Muscle of leg (tissue), 3 donors: ENCODE measurements at regions not wholly inside any gene's neighbourhood (a gene's known extent, or its start where the extent isn't known, plus 50 kb on each side); places are given as distances from the start of the nearest gene placed in this dataset.
"Not testable (repeated sequence)": the region's sequence is repeated elsewhere in the genome, so short reads cannot be mapped to it uniquely, and the experiment has no call there.

ENCODE experiments used
- DNase-seq: peaks from one replicate; pipeline ENCODE4 v3.0.0; 2013
- H3K27ac ChIP-seq: one replicate; pipeline ENCODE4 v1.5.1; 2013; ENCODE audit warnings: mild to moderate bottlenecking, low read length, control low read depth
- H3K27me3 ChIP-seq: one replicate; pipeline ENCODE4 v1.6.1; 2013; ENCODE audit warnings: low read length; ENCODE audit not compliant: control insufficient read depth, insufficient read depth
- H3K36me3 ChIP-seq: one replicate; pipeline ENCODE4 v1.6.1; 2013; ENCODE audit warnings: low read length; ENCODE audit not compliant: control insufficient read depth, insufficient read depth
- H3K4me1 ChIP-seq: one replicate; pipeline ENCODE4 v1.6.1; 2013; ENCODE audit warnings: low read length; ENCODE audit not compliant: control insufficient read depth, insufficient read depth
- H3K4me3 ChIP-seq: one replicate; pipeline ENCODE4 v1.5.1; 2013; ENCODE audit warnings: low read length, control low read depth
- H3K9me3 ChIP-seq: replicated peaks from 2 replicates; pipeline ENCODE4 v1.6.1; 2013; ENCODE audit warnings: low read depth, low read length; ENCODE audit not compliant: control insufficient read depth
- WGBS: methylation state at CpG from one replicate; pipeline ENCODE4 v1.1.5; 2013; ENCODE audit warnings: missing lambda C conversion rate; ENCODE audit not compliant: insufficient coverage; 5-methylcytosine and 5-hydroxymethylcytosine counted together

GRCh38 chr5:97563050-97563657 is 380.1 kb upstream of the RIOK2 start:
- Histone ChIP-seq H3K36me3 (no peaks in the 10 kb centered on the region), H3K27ac (no peak overlapping the region), H3K9me3 (peaks cover 5% of the 10 kb centered on the region), H3K27me3 (no peaks in the 10 kb centered on the region), H3K4me3 (no peak overlapping the region), H3K4me1 (no peaks in the 10 kb centered on the region)
- no peak for DNase-seq
- 67% methylated on average over 1 of the region's 2 CpGs for WGBS

GRCh38 chr5:97568382-97568781 is 385.3 kb upstream of the RIOK2 start:
- H3K9me3 ChIP-seq = peaks cover 26% of the 10 kb centered on the region

GRCh38 chr5:97570242-97570641 is 387.2 kb upstream of the RIOK2 start:
- Histone ChIP-seq H3K4me1 (no peaks in the 10 kb centered on the region), H3K9me3 (peaks cover 26% of the 10 kb centered on the region), H3K27ac (no peak overlapping the region), H3K4me3 (no peak overlapping the region), H3K27me3 (no peaks in the 10 kb centered on the region), H3K36me3 (no peaks in the 10 kb centered on the region)
- DNase-seq = no peak
- WGBS = 60% methylated on average over 1 of the region's 1 CpG

More at GRCh38 chr5:97568382-97568781, 385.3 kb upstream of the RIOK2 start:
- H3K27me3 ChIP-seq = no peaks in the 10 kb centered on the region
- DNase-seq = no peak
- no peaks in the 10 kb centered on the region for H3K36me3 ChIP-seq
- no peaks in the 10 kb centered on the region for H3K4me1 ChIP-seq
- no peak overlapping the region for H3K4me3 ChIP-seq
- H3K27ac ChIP-seq = no peak overlapping the region

- Histone ChIP-seq H3K36me3 (no peaks in the 10 kb centered on the region), H3K4me1 (no peaks in the 10 kb centered on the region), H3K9me3 (peaks cover 9% of the 10 kb centered on the region), H3K27ac (no peak overlapping the region), H3K4me3 (no peak overlapping the region), H3K27me3 (no peaks in the 10 kb centered on the region)
- no CpG with 5 or more reads among the region's 1 CpG for WGBS
- no peak for DNase-seq
Measured at GRCh38 chr5:97575322-97575721, 392.3 kb upstream of the RIOK2 start.

- no peaks in the 10 kb centered on the region for H3K9me3 ChIP-seq
- no CpG with 5 or more reads among the region's 2 CpGs for WGBS
- no peaks in the 10 kb centered on the region for H3K36me3 ChIP-seq
- H3K4me1 ChIP-seq = no peaks in the 10 kb centered on the region
- H3K4me3 ChIP-seq = no peak overlapping the region
- no peaks in the 10 kb centered on the region for H3K27me3 ChIP-seq
- H3K27ac ChIP-seq = peak overlapping the region; percentile 71
- DNase-seq = peak; percentile 92
Measured at GRCh38 chr5:97576956-97577355, 393.9 kb upstream of the RIOK2 start.

GRCh38 chr5:97579977-97580376 is 396.9 kb upstream of the RIOK2 start:
- H3K36me3 ChIP-seq, DNase-seq, H3K27ac ChIP-seq, H3K4me1 ChIP-seq, H3K9me3 ChIP-seq, H3K4me3 ChIP-seq, H3K27me3 ChIP-seq: not testable (repeated sequence)
- WGBS = 94% methylated on average over 21 of the region's 29 CpGs

- DNase-seq = no peak
- no peak overlapping the region for H3K27ac ChIP-seq
- H3K27me3 ChIP-seq = no peaks in the 10 kb centered on the region
- H3K9me3 ChIP-seq = no peaks in the 10 kb centered on the region
- no CpG with 5 or more reads among the region's 2 CpGs for WGBS
- H3K4me3 ChIP-seq = no peak overlapping the region
- H3K36me3 ChIP-seq = no peaks in the 10 kb centered on the region
- no peaks in the 10 kb centered on the region for H3K4me1 ChIP-seq
Measured at GRCh38 chr5:97580746-97581145, 397.7 kb upstream of the RIOK2 start.

- Histone ChIP-seq H3K27me3 (no peaks in the 10 kb centered on the region), H3K27ac (no peak overlapping the region), H3K4me1 (no peaks in the 10 kb centered on the region), H3K4me3 (no peak overlapping the region), H3K36me3 (no peaks in the 10 kb centered on the region), H3K9me3 (peaks cover 2% of the 10 kb centered on the region)
- no CpG with 5 or more reads among the region's 1 CpG for WGBS
- no peak for DNase-seq
Measured at GRCh38 chr5:97591781-97592180, 408.7 kb upstream of the RIOK2 start.

- H3K36me3 ChIP-seq = no peaks in the 10 kb centered on the region
- H3K27me3 ChIP-seq = no peaks in the 10 kb centered on the region
- H3K9me3 ChIP-seq = peaks cover 15% of the 10 kb centered on the region
- no peaks in the 10 kb centered on the region for H3K4me1 ChIP-seq
- DNase-seq = no peak
- H3K27ac ChIP-seq = no peak overlapping the region
- no peak overlapping the region for H3K4me3 ChIP-seq
Measured at GRCh38 chr5:97600486-97600885, 417.4 kb upstream of the RIOK2 start.

- H3K27ac ChIP-seq = no peak overlapping the region
- WGBS = 76% methylated on average over 3 of the region's 3 CpGs
- H3K27me3 ChIP-seq = no peaks in the 10 kb centered on the region
- peaks cover 15% of the 10 kb centered on the region for H3K9me3 ChIP-seq
- no peak for DNase-seq
- H3K4me1 ChIP-seq = no peaks in the 10 kb centered on the region
- H3K4me3 ChIP-seq = no peak overlapping the region
- H3K36me3 ChIP-seq = no peaks in the 10 kb centered on the region
Measured at GRCh38 chr5:97601651-97602050, 418.6 kb upstream of the RIOK2 start.

GRCh38 chr5:97606531-97606930 is 423.5 kb upstream of the RIOK2 start:
- no peak for DNase-seq
- H3K4me1 ChIP-seq = no peaks in the 10 kb centered on the region
- H3K27ac ChIP-seq = no peak overlapping the region
- no peaks in the 10 kb centered on the region for H3K36me3 ChIP-seq
- H3K4me3 ChIP-seq = no peak overlapping the region
- H3K27me3 ChIP-seq = no peaks in the 10 kb centered on the region
- H3K9me3 ChIP-seq = no peaks in the 10 kb centered on the region
